ENCODE measurements at regions not wholly inside any gene's neighbourhood (a gene's known extent, or its start where the extent isn't known, plus 50 kb on each side); places are given as distances from the start of the nearest gene placed in this dataset.
"Not testable (repeated sequence)": the region's sequence is repeated elsewhere in the genome, so short reads cannot be mapped to it uniquely, and the experiment has no call there.

DNA sequence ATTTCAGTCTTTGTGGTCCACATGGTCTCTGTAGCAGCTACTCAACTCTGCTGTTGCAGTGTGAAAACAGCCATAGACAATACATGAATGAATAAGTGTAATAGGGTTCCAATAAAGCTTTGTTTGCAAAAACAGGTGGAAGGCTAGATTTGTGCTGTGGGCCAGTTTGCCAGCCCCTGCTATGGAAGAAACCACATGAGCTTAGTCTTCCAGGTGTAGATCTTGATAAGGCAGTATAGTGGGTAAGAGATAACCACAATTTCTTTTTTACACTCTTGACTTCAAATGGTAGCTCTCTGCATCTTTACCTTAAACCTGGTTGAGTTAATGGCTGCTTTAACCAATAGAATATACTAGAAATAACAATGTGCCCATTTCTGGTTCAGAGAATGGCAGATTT, 135.0 kb upstream of the PALS2 start:
- DNase-seq: no peak

DNA sequence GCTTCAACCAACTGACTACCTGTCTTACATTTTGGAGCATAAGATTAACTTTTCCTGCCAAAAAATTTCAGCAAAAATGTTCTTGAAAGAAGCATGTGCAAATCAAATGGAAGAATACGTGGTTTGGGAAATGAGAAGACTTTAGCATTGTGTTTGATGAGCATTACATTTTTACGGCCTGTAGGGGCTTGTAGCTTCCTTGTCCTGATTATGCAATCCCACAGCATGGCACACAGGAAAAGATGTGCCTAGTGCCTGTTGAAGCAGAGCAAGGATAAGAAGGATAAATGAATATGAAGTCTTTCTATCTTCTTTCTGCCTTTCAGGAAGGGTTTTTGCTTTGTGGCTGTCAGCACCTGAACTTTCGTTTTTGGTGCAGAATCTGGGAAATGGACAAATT, 134.1 kb upstream of the PALS2 start:
- not testable (repeated sequence) for DNase-seq

DNA sequence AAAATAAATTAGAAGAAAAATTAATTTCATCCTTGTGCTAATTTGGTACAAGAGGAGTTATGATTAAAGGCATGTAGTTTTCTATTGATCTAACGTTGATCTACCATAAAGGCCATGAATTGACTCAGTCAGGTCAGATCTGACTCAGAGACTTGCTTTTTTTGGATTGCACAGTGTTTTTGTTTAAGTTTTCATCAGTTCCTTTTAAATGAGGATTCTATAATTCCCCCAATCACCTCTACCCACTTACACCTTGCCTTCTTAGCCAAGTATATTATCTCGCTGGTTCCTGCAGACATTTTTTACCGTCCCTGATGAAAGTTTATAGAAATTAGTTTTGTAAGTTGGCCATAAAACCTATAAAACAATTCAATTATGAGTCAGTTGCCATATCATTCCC, 132.4 kb upstream of the PALS2 start:
- no peak for DNase-seq

DNA sequence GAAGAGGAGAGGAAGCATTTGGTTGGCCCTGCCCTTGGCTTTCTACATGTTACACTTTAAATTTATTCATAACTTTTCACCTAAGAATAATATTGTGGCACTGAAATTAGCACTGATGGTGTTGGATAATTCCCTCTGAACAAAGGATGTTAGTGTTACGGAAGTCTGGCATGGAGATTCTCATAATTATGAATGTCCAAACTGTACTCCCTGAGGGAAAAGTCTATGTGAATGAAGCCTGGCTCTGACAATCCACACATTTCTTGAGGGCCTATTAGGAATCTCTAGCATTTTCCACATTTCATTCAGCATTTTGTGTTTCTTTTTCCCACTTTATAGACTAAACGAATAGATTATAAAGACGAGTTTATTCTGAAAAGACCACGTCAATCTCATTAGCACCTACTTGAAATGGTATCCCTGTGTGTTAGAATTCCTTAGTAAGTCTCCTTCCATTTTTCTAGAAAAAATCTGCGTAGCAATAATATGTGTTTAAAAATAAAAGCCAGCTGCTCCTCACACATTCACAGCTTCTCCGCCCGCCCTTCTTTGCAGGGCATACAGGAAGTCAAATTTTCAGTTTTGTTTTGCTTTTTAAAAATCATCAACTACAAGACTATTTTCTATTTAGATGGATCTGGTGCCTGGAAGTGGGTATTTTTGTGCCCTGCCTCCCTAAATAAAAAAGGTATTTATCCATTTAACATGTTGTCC, 131.8 kb upstream of the PALS2 start:
- no peak for DNase-seq

DNA sequence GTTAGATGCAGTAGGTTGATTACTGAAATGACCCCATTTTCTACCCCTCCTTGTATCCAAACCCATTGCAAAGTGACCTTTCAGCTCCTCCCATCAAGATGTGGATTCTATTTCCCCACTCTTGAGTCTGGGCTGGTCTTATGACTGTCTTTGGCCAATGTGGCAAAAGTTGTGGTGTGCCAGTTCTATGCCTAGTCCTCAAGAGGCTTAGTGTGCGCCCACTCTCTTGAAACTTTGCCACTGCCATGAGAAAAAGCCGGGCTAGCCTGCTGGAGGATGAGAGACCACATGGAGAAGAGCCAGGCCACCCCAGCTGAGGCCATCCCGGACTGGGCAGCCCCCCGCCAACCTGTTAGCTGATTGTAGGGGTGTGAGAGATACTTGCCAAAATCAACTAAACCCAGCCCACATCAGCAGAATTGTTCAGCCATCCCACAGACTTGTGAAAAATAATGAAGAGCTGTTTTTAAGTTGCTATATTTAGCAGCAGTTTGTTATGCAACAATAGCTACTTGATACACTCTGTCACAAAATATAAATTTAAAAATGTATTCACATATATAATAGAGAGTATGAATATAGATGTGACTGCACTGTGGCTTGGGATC, 131.0 kb upstream of the PALS2 start:
- DNase-seq: no peak

DNA sequence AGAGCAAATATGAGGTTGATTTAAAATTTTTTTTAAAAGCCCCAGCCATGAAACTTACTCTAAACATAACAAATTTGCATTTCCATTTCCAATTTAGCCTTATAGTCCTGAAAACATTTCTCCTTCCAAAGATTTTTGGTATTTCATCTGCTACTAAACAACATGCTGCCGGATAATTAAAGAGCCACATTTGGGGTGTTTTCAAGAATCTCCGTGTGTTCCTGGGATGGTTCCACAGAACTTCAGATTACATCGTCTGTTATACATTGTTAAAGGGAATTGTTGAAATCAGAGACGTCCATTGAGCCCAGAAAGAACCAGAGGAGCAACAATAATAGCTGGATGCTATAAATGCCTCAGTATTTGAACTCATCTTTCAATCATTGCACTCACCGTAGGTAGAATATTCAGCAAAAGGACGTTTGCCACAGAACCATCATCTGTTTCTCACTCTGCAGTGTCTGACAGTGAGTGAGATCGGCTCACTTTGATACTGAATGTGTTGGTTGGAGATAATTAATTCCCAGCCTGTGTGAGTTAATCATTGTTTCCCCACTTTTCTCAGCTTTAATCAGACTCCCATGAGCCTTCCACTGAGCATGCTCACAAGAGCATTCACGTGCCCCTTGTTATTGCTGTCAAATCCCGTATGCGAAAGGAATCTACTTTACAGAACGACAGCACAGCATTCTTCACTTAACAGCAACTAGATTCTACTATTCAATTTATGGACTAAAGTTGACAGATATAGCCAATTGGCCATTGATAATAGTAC, 128.4 kb upstream of the PALS2 start:
- no peak for DNase-seq

DNA sequence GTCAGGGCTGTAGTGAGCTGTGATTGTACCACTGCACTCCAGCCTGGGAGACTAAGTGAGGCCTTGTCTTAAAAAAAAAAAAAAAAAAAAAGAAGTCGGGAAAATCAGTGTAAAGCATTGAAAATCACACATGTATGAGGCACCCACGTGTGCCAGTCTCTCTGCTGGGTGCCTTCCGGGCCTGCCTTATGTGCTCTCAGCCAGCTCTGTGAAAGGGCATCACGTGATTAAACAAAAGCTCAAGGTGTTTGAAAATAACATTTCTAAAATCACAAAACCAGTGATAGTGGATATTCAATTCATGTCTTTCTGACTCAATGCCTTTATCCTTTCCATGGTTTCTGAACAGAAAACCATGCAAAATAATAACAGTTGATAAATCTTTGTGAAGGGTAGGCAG, 125.2 kb upstream of the PALS2 start:
- no peak for DNase-seq

DNA sequence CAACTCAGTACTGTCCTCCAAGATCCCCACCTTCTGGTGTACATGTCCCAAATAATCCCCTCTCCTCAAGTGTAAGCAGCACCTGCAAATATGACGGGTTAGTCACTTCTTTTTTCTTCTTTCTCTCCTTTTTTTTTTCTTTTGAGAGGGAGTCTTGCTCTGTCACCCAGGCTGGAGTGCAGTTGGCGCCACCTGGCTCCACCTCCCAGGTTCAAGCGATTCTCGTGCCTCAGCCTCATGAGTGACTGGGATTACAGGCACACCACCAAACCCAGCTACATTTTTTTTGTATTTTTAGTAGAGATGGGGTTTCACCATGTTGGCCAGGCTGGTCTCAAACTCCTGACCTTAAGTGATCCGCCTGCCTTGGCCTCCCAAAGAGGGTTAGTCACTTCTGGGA, 123.8 kb upstream of the PALS2 start:
- DNase-seq: not testable (repeated sequence)

DNA sequence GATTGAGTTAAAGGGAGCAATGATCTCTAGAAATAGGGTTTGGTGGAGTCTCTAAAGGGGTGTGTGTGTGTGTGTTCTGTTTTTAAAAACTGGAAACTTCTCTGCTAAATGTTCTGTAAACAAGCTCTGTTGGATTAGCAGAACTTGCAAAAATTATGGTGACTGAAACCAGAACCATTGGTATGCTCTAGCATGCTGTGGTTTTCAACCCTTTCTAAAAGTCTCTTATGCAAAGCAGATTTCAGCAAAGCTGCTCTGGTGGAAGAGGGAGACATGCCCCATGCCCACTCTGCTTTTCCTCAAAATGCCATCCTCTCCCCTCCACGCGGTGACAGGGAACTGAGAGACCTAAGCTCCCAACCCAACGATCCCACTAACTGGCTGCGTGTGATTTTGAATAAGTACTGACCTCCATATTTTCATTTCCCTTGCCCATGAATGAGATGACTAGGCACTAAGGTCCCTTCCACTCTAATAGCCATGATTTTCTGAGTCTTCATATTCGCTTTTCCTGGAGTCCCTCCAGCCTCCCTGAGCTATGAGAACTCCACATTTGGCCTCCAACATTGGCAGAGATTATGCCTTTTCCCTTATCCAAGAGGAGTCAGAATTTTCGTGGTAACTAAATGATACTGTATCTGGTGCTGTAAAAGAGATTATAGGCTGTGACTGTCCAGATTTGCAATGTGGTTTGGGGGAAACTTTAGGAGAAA, 117.3 kb upstream of the PALS2 start:
- DNase-seq: no peak

DNA sequence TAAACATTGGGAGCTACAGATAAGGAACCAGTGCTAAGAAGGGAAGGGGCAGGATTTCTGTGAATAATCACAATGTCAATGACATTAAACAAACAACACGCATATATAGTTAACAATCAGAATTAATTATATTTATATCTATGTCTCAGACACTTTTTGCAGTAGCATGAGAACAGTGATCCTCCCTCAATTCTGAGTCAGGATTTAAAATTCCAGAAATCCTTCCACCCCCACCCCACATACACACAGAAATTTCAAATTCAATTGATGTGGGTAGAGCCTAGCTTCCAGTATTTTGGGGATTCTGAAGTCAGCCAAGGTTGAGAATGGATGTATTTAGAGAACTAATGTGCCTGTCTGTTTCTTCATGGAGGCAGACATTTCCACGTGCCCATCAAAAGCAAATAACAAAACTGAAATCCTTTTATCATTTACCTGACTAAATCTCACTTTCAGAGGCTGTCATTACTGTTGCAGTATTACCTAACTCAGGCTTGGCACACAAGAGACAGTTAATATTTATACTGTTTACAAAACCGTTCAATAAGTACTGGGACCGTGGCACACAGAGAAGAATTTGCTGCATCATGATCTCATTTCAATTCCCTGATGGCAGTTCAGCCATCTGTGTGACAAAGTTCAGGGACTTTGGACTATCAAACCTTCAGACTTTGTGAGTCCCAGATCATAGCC, 116.6 kb upstream of the PALS2 start:
- peak; percentile 41 for DNase-seq

DNA sequence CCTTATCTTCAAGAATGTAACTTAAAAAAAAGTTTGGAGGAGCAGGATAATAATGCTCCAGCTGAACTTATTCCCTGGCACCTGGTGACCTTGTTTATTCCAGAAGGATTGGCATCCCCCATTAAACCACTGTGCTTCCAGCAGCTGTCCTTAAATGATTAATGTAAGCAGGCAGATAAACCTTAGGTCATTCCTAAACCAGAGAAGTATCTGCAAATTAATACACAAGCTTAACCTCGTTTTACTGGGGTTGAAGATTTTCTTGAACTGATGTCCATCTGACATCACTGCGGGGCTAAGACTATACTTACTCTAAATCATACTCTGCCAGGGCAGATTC, 116.1 kb upstream of the PALS2 start:
- DNase-seq: no peak

DNA sequence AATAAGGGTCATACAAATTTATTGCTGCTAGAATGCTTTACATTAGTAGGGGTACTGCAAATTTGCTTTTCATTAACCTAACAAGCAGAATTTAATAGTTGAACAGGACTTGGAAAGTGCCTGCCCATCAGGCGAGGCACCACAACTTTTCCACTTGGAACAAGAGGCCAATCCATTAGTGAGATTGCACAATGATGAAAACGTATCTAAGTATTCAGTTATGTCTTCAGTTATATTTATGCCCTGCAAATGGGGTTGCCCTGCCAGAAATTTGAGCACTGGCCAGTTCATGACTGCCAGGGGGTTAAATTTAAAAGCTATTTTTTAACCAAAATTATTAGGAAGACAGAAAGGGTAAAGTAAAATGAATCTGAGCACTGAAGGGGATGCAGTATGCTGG, 111.1 kb upstream of the PALS2 start:
- DNase-seq: no peak

DNA sequence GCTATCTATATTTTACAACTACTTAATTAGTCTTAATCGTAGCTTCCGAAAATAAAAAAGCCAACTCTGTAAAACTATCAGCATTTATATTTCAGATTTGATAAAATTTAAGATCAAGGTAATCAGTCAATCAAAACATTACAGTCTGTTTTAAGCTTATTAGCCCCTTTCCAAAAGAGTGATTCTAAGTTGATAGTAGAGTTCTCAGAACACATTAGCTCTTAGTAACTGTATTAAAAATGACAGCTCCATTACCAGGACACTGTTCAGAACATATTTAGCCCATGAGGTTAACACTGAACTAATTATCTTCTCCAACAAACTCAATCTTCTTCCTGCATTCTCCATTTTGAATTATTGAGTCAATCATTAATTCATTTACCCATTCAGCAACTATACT, 110.3 kb upstream of the PALS2 start:
- DNase-seq: no peak

DNA sequence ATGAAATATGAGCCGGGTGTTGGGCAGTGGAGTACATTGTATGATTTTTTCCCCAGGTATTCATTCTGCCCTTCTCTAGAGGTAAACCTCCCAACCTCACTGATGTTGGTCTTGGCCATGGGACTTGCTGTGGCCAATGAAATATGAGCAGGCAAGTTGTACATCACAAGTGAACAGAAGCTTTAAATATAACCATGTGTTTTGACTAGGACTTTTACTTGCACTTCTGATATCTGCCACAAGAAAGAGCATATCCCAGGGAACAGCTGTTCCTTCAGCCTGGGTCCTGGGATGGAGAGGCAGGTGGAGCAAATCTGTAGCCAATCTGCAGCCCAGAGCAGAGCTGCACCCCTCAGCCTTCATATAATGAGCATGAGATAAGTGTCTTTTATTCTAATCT, 109.8 kb upstream of the PALS2 start:
- no peak for DNase-seq

DNA sequence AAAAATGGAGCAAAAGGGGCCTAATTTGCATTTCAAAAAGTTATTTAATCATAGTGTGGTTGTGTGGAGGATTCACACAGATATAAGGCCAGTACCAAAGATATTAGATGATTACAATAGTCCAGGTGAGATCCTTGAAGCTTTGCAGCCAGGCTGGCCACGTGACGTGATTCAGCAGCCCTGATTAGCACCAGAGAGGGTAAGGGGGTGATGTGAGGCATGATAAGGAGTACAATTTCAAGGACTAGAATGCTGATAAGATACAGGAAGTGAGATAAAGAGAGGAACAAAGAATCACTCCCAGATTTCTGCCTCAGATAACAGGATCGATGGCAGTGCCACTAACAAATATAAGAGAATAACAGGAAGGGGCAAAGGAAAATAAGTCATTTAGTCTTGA, 108.4 kb upstream of the PALS2 start:
- no peak for DNase-seq

DNA sequence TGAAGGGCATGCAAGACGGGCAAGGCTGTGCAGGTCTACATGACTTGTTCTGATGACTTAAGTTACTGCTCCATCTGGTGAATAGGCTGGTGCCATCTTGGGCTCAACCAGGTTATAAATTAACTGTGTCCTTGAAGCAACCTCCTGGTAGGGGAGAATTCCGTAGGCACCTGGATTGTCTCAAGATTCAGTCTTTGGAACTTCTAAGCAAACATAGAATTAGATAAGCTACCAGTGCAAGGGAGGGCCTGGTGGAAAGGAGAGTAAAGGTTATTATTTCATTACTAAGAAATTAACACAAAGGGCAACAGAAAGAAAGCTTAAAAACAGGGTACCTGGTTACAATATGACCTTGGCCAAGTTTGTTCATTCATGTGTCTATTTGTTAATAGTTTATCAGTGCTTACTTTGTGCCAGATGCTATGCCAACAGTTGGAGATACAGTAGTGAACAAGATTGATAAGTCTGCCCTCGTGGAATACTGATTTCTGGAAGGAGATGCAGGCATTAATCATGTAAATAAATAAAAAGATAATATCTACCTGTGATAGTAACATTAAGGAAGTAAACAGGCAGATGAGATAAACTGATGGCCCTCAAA, 107.0 kb upstream of the PALS2 start:
- no peak for DNase-seq

DNA sequence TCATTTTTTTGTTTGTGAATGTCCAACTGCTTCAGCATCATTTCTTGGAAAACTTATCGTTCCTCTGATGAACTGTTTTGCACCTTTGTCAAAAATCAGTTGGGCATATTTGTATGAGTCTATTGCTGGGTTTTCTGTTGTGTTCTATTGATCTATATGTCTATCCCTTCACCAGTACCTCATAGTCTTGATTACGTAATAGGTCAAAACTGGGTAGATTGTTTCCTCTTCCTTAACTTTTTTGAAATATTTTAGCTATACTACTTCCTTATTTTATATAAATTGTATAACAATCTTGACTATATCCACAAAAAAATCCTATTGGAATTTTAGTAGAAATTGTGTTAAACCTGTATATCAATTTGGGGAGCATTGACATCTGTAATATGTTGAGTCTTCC, 104.1 kb upstream of the PALS2 start:
- no peak for DNase-seq

DNA sequence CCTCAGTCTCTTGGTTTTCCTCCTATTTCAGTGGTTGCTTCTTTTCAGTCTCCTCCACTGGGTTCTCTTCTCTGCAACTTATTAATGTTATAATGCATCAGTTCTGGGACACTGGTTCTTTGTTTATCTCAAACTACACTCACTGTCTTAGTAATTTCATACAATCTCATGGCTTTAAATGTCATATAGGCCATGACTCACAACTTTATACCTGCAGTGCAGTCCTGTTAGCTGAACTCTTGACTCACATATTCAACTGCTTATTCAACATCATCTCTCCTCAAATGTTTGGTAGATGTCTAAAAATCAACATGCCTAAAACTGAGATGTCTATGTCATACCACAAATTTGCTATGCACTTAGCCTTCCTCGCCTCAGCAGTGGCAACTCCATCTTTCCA, 101.2 kb upstream of the PALS2 start:
- DNase-seq: no peak

DNA sequence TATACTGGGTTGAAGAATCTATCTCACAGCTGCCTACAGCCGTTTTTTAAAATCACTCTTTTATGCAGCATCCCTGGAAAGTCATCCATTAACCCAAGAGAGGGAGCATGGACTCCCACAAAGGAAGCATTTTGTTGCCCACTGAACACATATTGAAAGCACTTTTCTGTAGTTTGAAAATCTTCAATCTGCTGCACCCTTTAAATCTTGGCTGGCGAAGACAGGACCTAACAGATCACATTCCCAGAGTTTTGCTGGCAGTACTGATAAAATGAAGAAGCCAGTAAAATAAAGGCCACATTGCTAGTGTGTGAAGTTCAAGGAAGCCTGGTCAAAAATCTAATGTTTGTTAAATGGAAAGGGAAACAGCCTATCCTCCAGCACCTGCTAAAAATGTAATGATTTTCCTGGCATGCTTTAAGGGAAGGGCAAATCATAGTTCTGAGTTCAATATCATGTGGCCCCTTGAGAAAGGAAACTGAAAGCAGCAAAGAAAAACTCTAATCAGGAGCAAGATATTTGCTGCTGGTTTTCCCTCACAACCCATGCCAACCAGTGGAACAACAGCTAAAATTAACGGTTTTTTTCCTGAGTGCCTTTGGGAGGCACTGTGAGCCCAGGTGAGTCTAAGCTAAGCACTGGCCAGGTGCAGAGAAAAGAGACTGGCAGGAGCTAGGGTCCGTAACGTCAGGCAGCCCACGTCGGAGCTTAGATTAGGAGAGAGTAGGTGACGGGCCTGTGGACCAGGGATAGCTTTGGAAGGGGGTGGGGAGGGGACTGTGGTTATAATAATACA, 97.9 kb upstream of the PALS2 start:
- DNase-seq: no peak

DNA sequence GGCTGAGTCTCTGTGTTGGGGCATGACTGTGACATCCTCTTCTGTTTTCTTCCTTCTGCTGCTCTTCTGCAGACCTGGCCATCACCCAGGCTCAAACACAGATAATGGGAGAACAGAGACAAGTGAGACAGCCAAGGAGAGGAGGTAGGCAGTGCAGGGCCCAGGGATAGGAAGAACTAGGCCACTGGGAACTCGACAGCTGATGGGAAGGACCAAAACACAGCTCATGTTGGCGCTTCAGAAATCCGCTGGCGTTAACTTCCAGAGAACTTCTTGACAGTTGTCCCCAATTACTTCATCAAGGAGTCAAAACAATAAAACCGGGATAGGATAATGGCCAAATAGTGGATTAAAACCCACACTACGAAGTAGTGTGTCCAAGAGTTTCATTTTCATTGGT, 97.0 kb upstream of the PALS2 start:
- no peak for DNase-seq

DNA sequence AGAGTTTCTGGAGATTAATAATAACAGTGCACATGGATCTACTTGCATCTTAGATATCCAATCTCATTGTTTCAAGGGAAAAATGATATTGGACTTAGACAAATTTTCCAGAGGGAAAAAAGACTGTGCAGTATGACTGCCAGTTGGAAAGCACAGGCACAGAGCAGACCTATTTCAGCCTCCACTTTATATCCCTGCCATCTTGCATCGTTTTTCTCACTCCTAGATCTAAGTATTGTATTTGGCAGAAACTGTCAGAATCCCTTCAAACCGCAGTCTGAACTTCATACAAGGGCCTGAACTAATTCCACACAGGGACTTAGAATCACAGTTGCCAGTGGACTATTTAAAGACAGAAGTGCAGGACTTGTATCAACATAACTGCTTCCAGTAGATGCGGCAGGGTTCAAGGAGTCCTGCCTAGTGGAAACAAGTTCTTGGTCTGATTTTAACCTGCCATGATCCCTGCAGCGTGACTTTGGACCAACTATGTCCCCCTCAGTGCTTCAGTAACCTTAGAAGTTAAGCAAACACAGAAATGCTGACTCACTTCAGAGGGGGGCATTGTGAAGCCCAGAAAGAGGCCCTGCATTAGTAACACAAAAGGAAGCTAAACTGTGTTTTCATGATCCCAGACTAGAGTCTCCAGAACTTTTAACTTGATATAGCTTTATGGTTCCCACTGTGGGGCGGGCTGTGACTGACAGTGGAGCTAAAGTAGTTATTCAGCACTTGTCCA, 95.7 kb upstream of the PALS2 start:
- DNase-seq: peak; percentile 76

Measured in DMS153 (cell line).